HepG2 (cell line): ENCODE measurements at regions not wholly inside any gene's neighbourhood (a gene's known extent, or its start where the extent isn't known, plus 50 kb on each side); places are given as distances from the start of the nearest gene placed in this dataset.

Experiments used
- GTF2F1 ChIP-seq: fragments of 150-350 bp; IDR thresholded peaks from 2 replicates; pipeline ENCODE4 v1.6.1; 2014; ENCODE audit warnings: low read length
- HOXA9 ChIP-seq: sonication (generic); formaldehyde crosslinking; IDR thresholded peaks from 2 replicates; pipeline ENCODE4 v1.8.1; 2022; ENCODE audit warnings: missing genetic modification reagents, mild to moderate bottlenecking, moderate library complexity, borderline replicate concordance
- SMARCC2 ChIP-seq: fragments of 450-650 bp; IDR thresholded peaks from 2 replicates; pipeline ENCODE4 v1.6.1; 2017; ENCODE audit warnings: antibody characterized with exemption, mild to moderate bottlenecking
- THRA ChIP-seq: sonication (generic); formaldehyde crosslinking; IDR thresholded peaks from 2 replicates; pipeline ENCODE4 v1.4.0; 2020; ENCODE audit warnings: missing genetic modification reagents, borderline replicate concordance
- ZC3H13 ChIP-seq: sonication (generic); formaldehyde crosslinking; IDR thresholded peaks from 2 replicates; pipeline ENCODE4 v1.8.1; 2023; ENCODE audit warnings: mild to moderate bottlenecking, missing genetic modification reagents, moderate library complexity
- ZFP1 ChIP-seq: IDR thresholded peaks from 2 replicates; pipeline ENCODE4 v1.6.1; 2016
- ZNF782 ChIP-seq: sonication (generic); formaldehyde crosslinking; IDR thresholded peaks from 2 replicates; pipeline ENCODE4 v1.4.0; 2020; ENCODE audit warnings: missing genetic modification reagents, mild to moderate bottlenecking, borderline replicate concordance
- ZSCAN25 ChIP-seq: sonication (generic); formaldehyde crosslinking; IDR thresholded peaks from 2 replicates; pipeline ENCODE4 v1.8.0; 2022; ENCODE audit warnings: mild to moderate bottlenecking, missing genetic modification reagents
- TF ChIP-seq, protein P1 (sequence below): sonication (generic); formaldehyde crosslinking; IDR thresholded peaks from 2 replicates; pipeline ENCODE4 v1.4.0; 2020; ENCODE audit warnings: missing genetic modification reagents
- TF ChIP-seq, protein P2 (sequence below), 2 experiments: fragments of 450-650 bp in 1 of 2; sonication (generic) in 1 of 2; formaldehyde crosslinking in 1 of 2; IDR thresholded peaks; 2 replicates each; pipeline versions ENCODE4 v1.6.1 to v1.8.0; 2016 to 2022; ENCODE audit warnings: antibody characterized with exemption in 1 of 2, mild to moderate bottlenecking in 1 of 2, missing genetic modification reagents in 1 of 2
- TF ChIP-seq, protein P3 (sequence below): IDR thresholded peaks from 2 replicates; pipeline ENCODE4 v1.6.1; 2016; ENCODE audit warnings: low read depth

- TF ChIP-seq, protein P1, sequence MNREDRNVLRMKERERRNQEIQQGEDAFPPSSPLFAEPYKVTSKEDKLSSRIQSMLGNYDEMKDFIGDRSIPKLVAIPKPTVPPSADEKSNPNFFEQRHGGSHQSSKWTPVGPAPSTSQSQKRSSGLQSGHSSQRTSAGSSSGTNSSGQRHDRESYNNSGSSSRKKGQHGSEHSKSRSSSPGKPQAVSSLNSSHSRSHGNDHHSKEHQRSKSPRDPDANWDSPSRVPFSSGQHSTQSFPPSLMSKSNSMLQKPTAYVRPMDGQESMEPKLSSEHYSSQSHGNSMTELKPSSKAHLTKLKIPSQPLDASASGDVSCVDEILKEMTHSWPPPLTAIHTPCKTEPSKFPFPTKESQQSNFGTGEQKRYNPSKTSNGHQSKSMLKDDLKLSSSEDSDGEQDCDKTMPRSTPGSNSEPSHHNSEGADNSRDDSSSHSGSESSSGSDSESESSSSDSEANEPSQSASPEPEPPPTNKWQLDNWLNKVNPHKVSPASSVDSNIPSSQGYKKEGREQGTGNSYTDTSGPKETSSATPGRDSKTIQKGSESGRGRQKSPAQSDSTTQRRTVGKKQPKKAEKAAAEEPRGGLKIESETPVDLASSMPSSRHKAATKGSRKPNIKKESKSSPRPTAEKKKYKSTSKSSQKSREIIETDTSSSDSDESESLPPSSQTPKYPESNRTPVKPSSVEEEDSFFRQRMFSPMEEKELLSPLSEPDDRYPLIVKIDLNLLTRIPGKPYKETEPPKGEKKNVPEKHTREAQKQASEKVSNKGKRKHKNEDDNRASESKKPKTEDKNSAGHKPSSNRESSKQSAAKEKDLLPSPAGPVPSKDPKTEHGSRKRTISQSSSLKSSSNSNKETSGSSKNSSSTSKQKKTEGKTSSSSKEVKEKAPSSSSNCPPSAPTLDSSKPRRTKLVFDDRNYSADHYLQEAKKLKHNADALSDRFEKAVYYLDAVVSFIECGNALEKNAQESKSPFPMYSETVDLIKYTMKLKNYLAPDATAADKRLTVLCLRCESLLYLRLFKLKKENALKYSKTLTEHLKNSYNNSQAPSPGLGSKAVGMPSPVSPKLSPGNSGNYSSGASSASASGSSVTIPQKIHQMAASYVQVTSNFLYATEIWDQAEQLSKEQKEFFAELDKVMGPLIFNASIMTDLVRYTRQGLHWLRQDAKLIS (CRISPR knock-in tag), result peak; percentile 83; the same call in 1 of the 2 replicates
- TF ChIP-seq, protein P2, sequence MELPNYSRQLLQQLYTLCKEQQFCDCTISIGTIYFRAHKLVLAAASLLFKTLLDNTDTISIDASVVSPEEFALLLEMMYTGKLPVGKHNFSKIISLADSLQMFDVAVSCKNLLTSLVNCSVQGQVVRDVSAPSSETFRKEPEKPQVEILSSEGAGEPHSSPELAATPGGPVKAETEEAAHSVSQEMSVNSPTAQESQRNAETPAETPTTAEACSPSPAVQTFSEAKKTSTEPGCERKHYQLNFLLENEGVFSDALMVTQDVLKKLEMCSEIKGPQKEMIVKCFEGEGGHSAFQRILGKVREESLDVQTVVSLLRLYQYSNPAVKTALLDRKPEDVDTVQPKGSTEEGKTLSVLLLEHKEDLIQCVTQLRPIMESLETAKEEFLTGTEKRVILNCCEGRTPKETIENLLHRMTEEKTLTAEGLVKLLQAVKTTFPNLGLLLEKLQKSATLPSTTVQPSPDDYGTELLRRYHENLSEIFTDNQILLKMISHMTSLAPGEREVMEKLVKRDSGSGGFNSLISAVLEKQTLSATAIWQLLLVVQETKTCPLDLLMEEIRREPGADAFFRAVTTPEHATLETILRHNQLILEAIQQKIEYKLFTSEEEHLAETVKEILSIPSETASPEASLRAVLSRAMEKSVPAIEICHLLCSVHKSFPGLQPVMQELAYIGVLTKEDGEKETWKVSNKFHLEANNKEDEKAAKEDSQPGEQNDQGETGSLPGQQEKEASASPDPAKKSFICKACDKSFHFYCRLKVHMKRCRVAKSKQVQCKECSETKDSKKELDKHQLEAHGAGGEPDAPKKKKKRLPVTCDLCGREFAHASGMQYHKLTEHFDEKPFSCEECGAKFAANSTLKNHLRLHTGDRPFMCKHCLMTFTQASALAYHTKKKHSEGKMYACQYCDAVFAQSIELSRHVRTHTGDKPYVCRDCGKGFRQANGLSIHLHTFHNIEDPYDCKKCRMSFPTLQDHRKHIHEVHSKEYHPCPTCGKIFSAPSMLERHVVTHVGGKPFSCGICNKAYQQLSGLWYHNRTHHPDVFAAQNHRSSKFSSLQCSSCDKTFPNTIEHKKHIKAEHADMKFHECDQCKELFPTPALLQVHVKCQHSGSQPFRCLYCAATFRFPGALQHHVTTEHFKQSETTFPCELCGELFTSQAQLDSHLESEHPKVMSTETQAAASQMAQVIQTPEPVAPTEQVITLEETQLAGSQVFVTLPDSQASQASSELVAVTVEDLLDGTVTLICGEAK (IDR thresholded peaks at IDR 0.05), result no peak
- TF ChIP-seq, protein P2 (CRISPR knock-in tag; IDR thresholded peaks at IDR 0.05), result peak; percentile 25; the same call in 1 of the 2 replicates
- TF ChIP-seq ZC3H13 (CRISPR knock-in tag) (peak; percentile 66), ZNF782 (peak; percentile 20; the same call in 1 of the 2 replicates), ZSCAN25 (CRISPR knock-in tag) (peak; percentile 66; the same call in 1 of the 2 replicates), GTF2F1 (0 out of 2 replicates have a peak, but pooled peaks have one; percentile 63), SMARCC2 (no peak), THRA (CRISPR knock-in tag) (peak; percentile 61), HOXA9 (CRISPR knock-in tag) (no peak), ZFP1 (CRISPR knock-in tag) (peak; percentile 75; the same call in 1 of the 2 replicates)
- TF ChIP-seq, protein P3, sequence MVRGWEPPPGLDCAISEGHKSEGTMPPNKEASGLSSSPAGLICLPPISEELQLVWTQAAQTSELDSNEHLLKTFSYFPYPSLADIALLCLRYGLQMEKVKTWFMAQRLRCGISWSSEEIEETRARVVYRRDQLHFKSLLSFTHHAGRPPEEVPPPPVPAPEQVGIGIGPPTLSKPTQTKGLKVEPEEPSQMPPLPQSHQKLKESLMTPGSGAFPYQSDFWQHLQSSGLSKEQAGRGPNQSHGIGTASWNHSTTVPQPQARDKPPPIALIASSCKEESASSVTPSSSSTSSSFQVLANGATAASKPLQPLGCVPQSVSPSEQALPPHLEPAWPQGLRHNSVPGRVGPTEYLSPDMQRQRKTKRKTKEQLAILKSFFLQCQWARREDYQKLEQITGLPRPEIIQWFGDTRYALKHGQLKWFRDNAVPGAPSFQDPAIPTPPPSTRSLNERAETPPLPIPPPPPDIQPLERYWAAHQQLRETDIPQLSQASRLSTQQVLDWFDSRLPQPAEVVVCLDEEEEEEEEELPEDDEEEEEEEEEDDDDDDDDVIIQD (CRISPR knock-in tag), result peak; percentile 34; the same call in 1 of the 2 replicates
Measured at GRCh38 chr2:109690822-109691541, 76.8 kb downstream of the SOWAHC start (continued).
